Ureter (tissue), 1 donor: ENCODE measurements at regions not wholly inside any gene's neighbourhood (a gene's known extent, or its start where the extent isn't known, plus 50 kb on each side); places are given as distances from the start of the nearest gene placed in this dataset.
"Not testable (repeated sequence)": the region's sequence is repeated elsewhere in the genome, so short reads cannot be mapped to it uniquely, and the experiment has no call there.

Experiments
- DNase-seq: peaks from one replicate; pipeline ENCODE4 v3.0.0-alpha.2; 2020; ENCODE audit warnings: low spot score
- donor health status: DM: yes; HTN: yes; CAD: no.

- DNase-seq = peak; percentile 14
These were observed 72.5 kb upstream of the SMIM23 start for GRCh38 chr5:171713152-171713551.

GRCh38 chr5:171714261-171714660 is 71.4 kb upstream of the SMIM23 start:
- peak; percentile 15 for DNase-seq

- DNase-seq = peak; percentile 25
These were observed 70.8 kb upstream of the SMIM23 start for GRCh38 chr5:171714851-171715250.

GRCh38 chr5:171715551-171715950 is 70.1 kb upstream of the SMIM23 start:
- DNase-seq = peak; percentile 12

DNA sequence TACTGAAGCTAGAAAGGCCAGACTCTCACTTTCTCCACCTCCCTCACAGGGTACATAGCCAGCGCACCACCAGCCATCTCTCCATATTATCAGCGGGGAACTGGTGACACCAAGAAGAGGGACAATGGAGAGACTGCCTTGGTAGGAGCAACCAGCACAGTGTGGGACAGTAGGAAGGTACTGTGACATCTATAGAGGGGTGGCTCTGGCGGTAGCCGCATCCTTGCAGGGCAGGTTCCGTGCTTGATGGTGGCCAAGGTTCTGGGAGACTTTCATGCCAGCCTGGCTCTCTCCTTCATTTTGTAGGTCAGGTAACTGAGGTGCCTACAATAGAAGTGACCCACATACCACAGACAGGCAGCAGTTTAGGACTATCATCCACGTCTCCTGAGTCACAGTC is 65.5 kb upstream of the SMIM23 start:
- DNase-seq = peak; percentile 10

DNA sequence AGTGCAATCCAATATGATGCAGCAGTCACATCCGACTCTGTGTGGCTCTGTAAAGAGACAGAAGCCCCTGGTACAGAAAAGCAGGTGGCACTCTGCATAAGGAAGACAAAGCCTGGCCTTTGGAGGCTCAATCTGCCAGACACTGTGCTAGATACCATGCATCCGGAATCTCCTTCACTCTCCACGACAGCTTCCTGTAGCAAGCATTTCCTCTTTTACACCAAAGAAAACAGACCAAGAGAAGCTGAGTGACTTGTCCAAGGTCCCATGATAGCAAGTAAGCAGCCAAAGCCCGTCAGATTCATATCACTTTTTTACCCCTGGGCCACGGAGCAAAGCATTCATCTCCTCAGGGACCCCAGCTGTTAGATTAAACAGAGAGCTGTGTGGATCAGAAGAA is 64.2 kb upstream of the SMIM23 start:
- DNase-seq = peak; percentile 13

DNA sequence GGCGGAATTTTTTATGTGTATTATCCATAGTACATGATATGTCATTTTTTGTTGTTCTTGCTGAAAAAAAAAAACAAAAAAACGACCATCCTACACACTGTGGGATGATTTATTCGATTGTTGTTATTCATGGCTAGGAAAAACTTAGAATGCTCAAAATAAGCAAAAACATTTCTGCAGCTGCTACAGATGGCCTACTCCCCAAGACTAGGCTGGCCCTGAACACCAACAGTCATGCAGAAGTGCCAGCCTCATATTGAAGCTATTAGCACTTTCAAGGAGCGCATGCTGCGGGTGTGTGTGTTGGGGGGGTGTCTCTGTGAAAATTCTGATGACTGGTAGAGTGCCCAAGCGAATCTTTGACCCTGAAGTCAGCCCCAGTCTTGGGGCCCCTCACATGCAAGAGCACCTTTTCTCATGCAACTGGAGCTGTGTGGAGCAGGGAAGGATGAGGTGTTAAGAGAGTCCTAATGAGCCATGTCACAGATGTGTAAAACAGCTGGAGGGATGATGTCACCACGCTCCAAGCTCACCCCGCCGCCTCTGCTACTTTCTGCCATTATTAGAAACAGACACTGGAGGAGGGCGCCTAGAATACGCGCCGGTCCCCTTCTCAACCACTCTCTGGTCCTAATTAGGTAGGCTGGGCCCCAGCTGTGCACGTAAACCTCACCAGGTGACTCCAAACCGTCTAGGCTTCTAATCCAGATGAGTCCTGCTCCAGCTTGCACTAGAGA is 61.0 kb upstream of the SMIM23 start:
- DNase-seq = peak; percentile 9

DNA sequence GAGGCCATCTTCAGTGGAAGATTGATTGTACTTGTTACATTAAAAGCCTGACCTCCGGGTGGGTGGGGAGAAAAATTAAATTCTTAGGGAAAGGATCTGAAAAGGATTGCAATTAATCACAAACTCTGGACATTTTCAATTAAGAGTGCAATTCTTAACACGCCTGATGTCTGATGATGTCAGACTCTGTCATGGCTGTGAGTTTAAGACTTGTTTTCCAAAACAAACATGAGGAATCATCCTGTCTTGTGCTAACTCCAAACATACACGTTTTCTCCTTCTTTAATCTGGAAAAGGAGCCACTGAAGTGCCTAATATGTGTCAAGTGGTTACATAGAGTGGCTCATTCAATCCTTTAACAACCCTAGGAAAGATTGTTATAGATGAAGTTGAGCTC is 60.4 kb upstream of the SMIM23 start:
- DNase-seq = no peak

DNA sequence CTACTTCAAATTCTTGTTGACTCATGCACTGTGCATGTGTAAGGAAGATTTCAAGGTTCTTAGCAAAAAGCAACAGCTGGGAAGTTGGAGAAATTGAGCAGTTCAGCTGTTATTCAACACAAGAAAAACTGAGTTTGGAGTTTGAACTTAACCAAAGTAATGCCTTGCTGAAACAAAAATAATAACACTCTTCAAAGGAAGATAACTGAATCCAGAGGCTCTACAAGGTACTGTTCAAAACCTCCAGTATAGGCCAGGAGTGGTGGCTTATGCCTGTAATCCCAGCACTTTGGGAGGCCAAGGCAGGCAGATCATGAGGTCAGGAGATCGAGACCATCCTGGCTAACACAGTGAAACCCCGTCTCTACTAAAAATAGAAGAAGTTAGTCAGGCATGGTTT is 58.8 kb upstream of the SMIM23 start:
- DNase-seq = not testable (repeated sequence)

GRCh38 chr5:171728686-171729085 is 56.9 kb upstream of the SMIM23 start:
- no peak for DNase-seq
